Uterus (tissue), 3 donors: ENCODE measurements at regions not wholly inside any gene's neighbourhood (a gene's known extent, or its start where the extent isn't known, plus 50 kb on each side); places are given as distances from the start of the nearest gene placed in this dataset.
"Not testable (repeated sequence)": the region's sequence is repeated elsewhere in the genome, so short reads cannot be mapped to it uniquely, and the experiment has no call there.

Source experiments
- DNase-seq, 2 donors: peaks; one replicate each; pipeline ENCODE4 v3.0.0-alpha.2; 2019 to 2020
- H3K27ac ChIP-seq, 2 donors: fragments of 200-600 bp; sonication (generic); 1 replicate in 1 of 2; 2 replicates in 1 of 2; pipeline ENCODE4 v1.5.1; 2016 to 2018
- H3K27me3 ChIP-seq, 2 donors: fragments of 200-600 bp; sonication (generic); one replicate each; pipeline ENCODE4 v1.5.1; 2018 to 2019; ENCODE audit warnings: control low read depth in 1 of 2
- H3K36me3 ChIP-seq, 2 donors: fragments of 200-600 bp; sonication (generic); one replicate each; pipeline ENCODE4 v1.5.1; 2019; ENCODE audit warnings: control low read depth in 1 of 2
- H3K4me1 ChIP-seq, 2 donors: fragments of 200-600 bp; sonication (generic); one replicate each; pipeline ENCODE4 v1.5.1; 2018 to 2019; ENCODE audit warnings: control low read depth in 1 of 2
- H3K4me3 ChIP-seq, 2 donors: fragments of 200-600 bp; sonication (generic); 1 replicate in 1 of 2; 2 replicates in 1 of 2; pipeline ENCODE4 v1.5.1; 2018 to 2019; ENCODE audit warnings: mild to moderate bottlenecking in 1 of 2
- H3K9me3 ChIP-seq, 2 donors: fragments of 200-600 bp; sonication (generic); one replicate each; pipeline ENCODE4 v1.5.1; 2019; ENCODE audit warnings: control low read depth in 1 of 2
- POLR2A ChIP-seq, 2 donors: fragments of 450-650 bp; IDR thresholded peaks; one replicate each; pipeline ENCODE4 v1.6.1; 2016; ENCODE audit warnings: antibody characterized with exemption in 2 of 2, mild to moderate bottlenecking in 1 of 2, moderate library complexity in 1 of 2
- intact Hi-C: fragments of 100-400 bp; cut with DNase I; formaldehyde crosslinking; loops from one replicate; pipeline ENCODE4 v1.15.1; 2023; ENCODE audit warnings: low total_unique reads
- TF ChIP-seq, protein P1 (sequence below), 4 experiments: fragments of 200-600 bp in 2 of 4; fragments of 450-650 bp in 2 of 4; sonication (generic) in 2 of 4; IDR thresholded peaks; one replicate each; pipeline ENCODE4 v1.5.1; 2016 to 2019; ENCODE audit warnings: antibody characterized with exemption in 4 of 4, mild to moderate bottlenecking in 2 of 4, moderate library complexity in 1 of 4
- donor health status: DM: yes; HTN: yes; CAD: no.

DNA sequence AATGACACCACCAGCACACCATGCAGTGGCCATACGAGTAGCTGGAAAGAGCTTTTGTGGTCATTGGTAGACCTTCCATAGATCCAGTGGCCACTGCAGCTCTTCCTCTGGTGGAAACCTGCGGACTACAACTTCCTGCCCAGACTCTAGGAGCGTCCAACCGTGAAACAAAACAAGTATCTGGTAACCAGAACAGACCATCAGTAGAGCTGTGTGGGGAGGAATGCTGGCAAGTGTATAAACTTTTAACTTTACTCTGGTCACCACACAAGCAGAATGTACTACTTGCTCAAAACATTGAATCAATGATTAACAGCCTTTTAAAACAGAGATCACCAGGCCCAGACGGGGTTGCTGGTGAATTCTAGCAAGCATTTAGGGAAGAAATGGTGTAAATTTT, 154.7 kb upstream of the DGKB start:
- Histone ChIP-seq H3K36me3 (no peaks in the 10 kb centered on the region), H3K27ac (no peak overlapping the region), H3K9me3 (no peaks in the 10 kb centered on the region), H3K4me1 (no peaks in the 10 kb centered on the region), H3K27me3 (no peaks in the 10 kb centered on the region), H3K4me3 (no peak overlapping the region)
- no peak for DNase-seq
- TF ChIP-seq, protein P1, sequence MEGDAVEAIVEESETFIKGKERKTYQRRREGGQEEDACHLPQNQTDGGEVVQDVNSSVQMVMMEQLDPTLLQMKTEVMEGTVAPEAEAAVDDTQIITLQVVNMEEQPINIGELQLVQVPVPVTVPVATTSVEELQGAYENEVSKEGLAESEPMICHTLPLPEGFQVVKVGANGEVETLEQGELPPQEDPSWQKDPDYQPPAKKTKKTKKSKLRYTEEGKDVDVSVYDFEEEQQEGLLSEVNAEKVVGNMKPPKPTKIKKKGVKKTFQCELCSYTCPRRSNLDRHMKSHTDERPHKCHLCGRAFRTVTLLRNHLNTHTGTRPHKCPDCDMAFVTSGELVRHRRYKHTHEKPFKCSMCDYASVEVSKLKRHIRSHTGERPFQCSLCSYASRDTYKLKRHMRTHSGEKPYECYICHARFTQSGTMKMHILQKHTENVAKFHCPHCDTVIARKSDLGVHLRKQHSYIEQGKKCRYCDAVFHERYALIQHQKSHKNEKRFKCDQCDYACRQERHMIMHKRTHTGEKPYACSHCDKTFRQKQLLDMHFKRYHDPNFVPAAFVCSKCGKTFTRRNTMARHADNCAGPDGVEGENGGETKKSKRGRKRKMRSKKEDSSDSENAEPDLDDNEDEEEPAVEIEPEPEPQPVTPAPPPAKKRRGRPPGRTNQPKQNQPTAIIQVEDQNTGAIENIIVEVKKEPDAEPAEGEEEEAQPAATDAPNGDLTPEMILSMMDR (IDR thresholded peaks at IDR 0.05) = no peak
- no peak for TF ChIP-seq POLR2A (IDR thresholded peaks at IDR 0.05)
- intact Hi-C loops = no loop called here

- intact Hi-C loops, H3K36me3 ChIP-seq, H3K4me3 ChIP-seq, H3K9me3 ChIP-seq, H3K27ac ChIP-seq, H3K4me1 ChIP-seq, H3K27me3 ChIP-seq, DNase-seq: not testable (repeated sequence)
Measured at GRCh38 chr7:15054304-15054703, 151.8 kb upstream of the DGKB start.

DNA sequence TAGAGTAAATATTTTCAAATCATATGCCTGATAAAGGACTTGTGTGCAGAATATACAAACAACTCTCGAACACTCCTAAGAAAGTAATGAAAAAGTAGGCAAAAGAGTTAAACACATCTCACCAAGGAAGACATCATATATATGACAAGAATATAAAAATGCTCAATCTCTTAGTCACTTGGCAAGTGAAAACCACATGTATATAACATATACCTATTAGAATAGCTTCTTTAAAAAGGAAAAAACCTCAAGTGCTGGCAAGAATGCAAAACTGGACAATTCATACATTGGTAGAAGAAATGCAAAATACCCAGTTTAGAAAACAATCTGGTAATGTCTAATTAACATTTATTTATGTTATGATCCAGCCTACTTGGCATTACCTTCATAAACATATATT, 146.6 kb upstream of the DGKB start:
- Histone ChIP-seq H3K4me3 (no peak overlapping the region), H3K4me1 (no peaks in the 10 kb centered on the region), H3K27me3 (no peaks in the 10 kb centered on the region), H3K9me3 (no peaks in the 10 kb centered on the region), H3K27ac (no peak overlapping the region), H3K36me3 (no peaks in the 10 kb centered on the region)
- DNase-seq = no peak
- intact Hi-C loops = no loop called here
- TF ChIP-seq, protein P1 (IDR thresholded peaks at IDR 0.05) = no peak
- TF ChIP-seq POLR2A (IDR thresholded peaks at IDR 0.05) = no peak

- H3K4me1 ChIP-seq = no peaks in the 10 kb centered on the region
- no peaks in the 10 kb centered on the region for H3K9me3 ChIP-seq
- no peak for TF ChIP-seq POLR2A (IDR thresholded peaks at IDR 0.05)
- TF ChIP-seq, protein P1 (IDR thresholded peaks at IDR 0.05) = no peak
- H3K27ac ChIP-seq = no peak overlapping the region
- no peak for DNase-seq
- H3K4me3 ChIP-seq = no peak overlapping the region
- intact Hi-C loops = no loop called here
- no peaks in the 10 kb centered on the region for H3K27me3 ChIP-seq
- H3K36me3 ChIP-seq = no peaks in the 10 kb centered on the region
Measured at GRCh38 chr7:15046861-15047260, 144.3 kb upstream of the DGKB start.

DNA sequence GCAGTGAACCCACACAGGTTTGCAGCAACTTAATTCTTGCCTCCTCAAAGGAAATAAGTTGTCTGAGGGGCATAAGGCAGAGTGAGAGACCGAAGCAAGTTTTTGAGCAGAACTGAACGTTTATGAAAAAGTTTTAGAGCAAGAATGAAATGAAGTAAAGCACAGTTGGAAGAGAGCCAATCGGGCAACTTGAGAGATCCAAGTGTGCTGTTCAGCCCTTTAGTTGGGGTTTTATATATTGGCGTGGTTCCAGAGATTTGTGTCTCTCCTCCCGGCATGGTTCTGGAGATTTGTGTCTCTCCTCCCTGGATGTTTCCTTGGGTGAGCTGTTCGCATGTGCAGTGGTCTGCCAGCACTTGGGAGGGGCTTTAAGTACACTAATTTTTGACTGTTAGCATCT, 141.4 kb upstream of the DGKB start:
- Histone ChIP-seq H3K4me1 (no peaks in the 10 kb centered on the region), H3K27me3 (no peaks in the 10 kb centered on the region), H3K27ac (peak overlapping the region in 1 of 2 donors; percentile 45), H3K4me3 (no peak overlapping the region), H3K9me3 (no peaks in the 10 kb centered on the region), H3K36me3 (no peaks in the 10 kb centered on the region)
- intact Hi-C loops = no loop called here
- DNase-seq = peak; percentile 25 to 31
- no peak for TF ChIP-seq POLR2A (IDR thresholded peaks at IDR 0.05)

- Histone ChIP-seq H3K9me3 (no peaks in the 10 kb centered on the region), H3K4me3 (no peak overlapping the region)
Measured at GRCh38 chr7:15042285-15043065, 139.9 kb upstream of the DGKB start.

More at GRCh38 chr7:15042285-15043065, 139.9 kb upstream of the DGKB start:
- intact Hi-C loops = no loop called here
- no peak for TF ChIP-seq POLR2A (IDR thresholded peaks at IDR 0.05)
- TF ChIP-seq, protein P1 (IDR thresholded peaks at IDR 0.05) = no peak
- Histone ChIP-seq H3K36me3 (no peaks in the 10 kb centered on the region), H3K27me3 (no peaks in the 10 kb centered on the region), H3K4me1 (no peaks in the 10 kb centered on the region), H3K27ac (no peak overlapping the region)
- DNase-seq = no peak
